Adrenal gland (tissue), 9 donors: ENCODE measurements at regions not wholly inside any gene's neighbourhood (a gene's known extent, or its start where the extent isn't known, plus 50 kb on each side); places are given as distances from the start of the nearest gene placed in this dataset.

Experiments used
- DNase-seq, 7 donors: peaks; one replicate each; pipeline ENCODE4 v3.0.0-alpha.2; 2019 to 2020
- H3K27ac ChIP-seq, 5 donors: fragments of 200-600 bp; sonication (generic) in 4 of 5; 1 replicate in 3 of 5; 2 replicates in 2 of 5; pipeline versions ENCODE4 v1.5.1 to v1.8.0; 2016 to 2020; ENCODE audit warnings: mild to moderate bottlenecking in 1 of 5
- H3K27me3 ChIP-seq: fragments of 200-600 bp; 2 replicates; pipeline ENCODE4 v1.8.0; 2021
- H3K36me3 ChIP-seq, 2 donors: fragments of 200-600 bp; replicated peaks in 1 of 2; 1 replicate in 1 of 2; 2 replicates in 1 of 2; pipeline versions ENCODE4 v1.5.1 to v1.8.0; 2018 to 2022
- H3K4me1 ChIP-seq, 2 donors: fragments of 200-600 bp; replicated peaks in 1 of 2; 1 replicate in 1 of 2; 2 replicates in 1 of 2; pipeline versions ENCODE4 v1.5.1 to v1.8.0; 2018 to 2021
- H3K4me3 ChIP-seq, 4 donors: fragments of 200-600 bp; sonication (generic) in 3 of 4; one replicate each; pipeline ENCODE4 v1.5.1; 2016 to 2018
- H3K9me3 ChIP-seq, 3 donors: fragments of 200-600 bp; sonication (generic) in 1 of 3; replicated peaks in 1 of 3; 1 replicate in 2 of 3; 2 replicates in 1 of 3; pipeline versions ENCODE4 v1.5.1 to v1.8.0; 2016 to 2021
- CTCF ChIP-seq, 6 experiments: fragments of 450-650 bp in 4 of 6; fragments of 200-600 bp in 2 of 6; sonication (generic) in 1 of 6; IDR thresholded peaks; 1 replicate in 5 of 6; 2 replicates in 1 of 6; pipeline versions ENCODE4 v1.5.1 to v1.8.0; 2016 to 2021; ENCODE audit warnings: antibody characterized with exemption in 6 of 6, mild to moderate bottlenecking in 2 of 6, moderate library complexity in 1 of 6
- POLR2A ChIP-seq, 2 donors: fragments of 450-650 bp; IDR thresholded peaks; one replicate each; pipeline ENCODE4 v1.6.1; 2017; ENCODE audit warnings: antibody characterized with exemption in 2 of 2, mild to moderate bottlenecking in 2 of 2, moderate library complexity in 1 of 2
- WGBS, 4 donors: extraction: QIAGEN DNeasy Blood & Tissue Kit in 2 of 4; methylation state at CpG; one replicate each; pipeline versions ENCODE4 v1.1.5 to v1.1.7; 2013 to 2017; 5-methylcytosine and 5-hydroxymethylcytosine counted together
- intact Hi-C, 2 donors: fragments of 100-400 bp; cut with DNase I; formaldehyde crosslinking; loops; one replicate each; pipeline versions ENCODE4 v1.14.1 to v1.15.0; 2022 to 2023
- donor health status: healthy with polysubstance abuse.
- donor health status: Bipolar disorder and iron deficiency.
- donor health status: DM: yes; HTN: yes; CAD: no.
- donor health status: DM: no; HTN: no; CAD: no.
- donor health status: DM: no; HTN: no; CAD: no.

- Histone ChIP-seq H3K27ac (no peak overlapping the region), H3K4me3 (no peak overlapping the region), H3K4me1 (no peaks in the 10 kb centered on the region), H3K27me3 (no peaks in the 10 kb centered on the region), H3K9me3 (no peaks in the 10 kb centered on the region), H3K36me3 (no peaks in the 10 kb centered on the region)
- intact Hi-C loops: no loop called here
- DNase-seq: no peak
- TF ChIP-seq CTCF (IDR thresholded peaks at IDR 0.05): no peak
- no peak for TF ChIP-seq POLR2A (IDR thresholded peaks at IDR 0.05)
- WGBS, 4 donors: 82 to 91% (median 89%) methylated on average over 18 to 24 of the region's 24 CpGs
These were observed 128.1 kb downstream of the CTTN start for GRCh38 chr11:70526116-70527045.

GRCh38 chr11:70527046-70527395, 128.7 kb downstream of the CTTN start:
- Histone ChIP-seq H3K9me3 (no peaks in the 10 kb centered on the region), H3K4me3 (no peak overlapping the region), H3K27me3 (no peaks in the 10 kb centered on the region), H3K36me3 (no peaks in the 10 kb centered on the region), H3K27ac (no peak overlapping the region), H3K4me1 (no peaks in the 10 kb centered on the region)
- TF ChIP-seq POLR2A (IDR thresholded peaks at IDR 0.05) (no peak), CTCF (IDR thresholded peaks at IDR 0.05) (no peak)
- intact Hi-C loops: no loop called here
- 67 to 83% (median 75%) methylated on average over 4 to 7 of the region's 7 CpGs for WGBS, 4 donors
- DNase-seq: no peak

GRCh38 chr11:70527429-70528045, 129.2 kb downstream of the CTTN start:
- no peaks in the 10 kb centered on the region for H3K36me3 ChIP-seq
- TF ChIP-seq CTCF (IDR thresholded peaks at IDR 0.05) (no peak), POLR2A (IDR thresholded peaks at IDR 0.05) (no peak)
- H3K27me3 ChIP-seq: no peaks in the 10 kb centered on the region
- intact Hi-C loops: no loop called here
- H3K4me1 ChIP-seq: no peaks in the 10 kb centered on the region
- no peak overlapping the region for H3K27ac ChIP-seq
- DNase-seq: no peak
- no peak overlapping the region for H3K4me3 ChIP-seq
- WGBS, 4 donors: 46 to 66% (median 62%) methylated on average over 4 to 10 of the region's 10 CpGs
- H3K9me3 ChIP-seq: no peaks in the 10 kb centered on the region

GRCh38 chr11:70528046-70528793, 129.9 kb downstream of the CTTN start:
- H3K4me3 ChIP-seq: no peak overlapping the region
- intact Hi-C loops: no loop called here
- no peaks in the 10 kb centered on the region for H3K27me3 ChIP-seq
- no peak for DNase-seq
- TF ChIP-seq POLR2A (IDR thresholded peaks at IDR 0.05) (no peak), CTCF (IDR thresholded peaks at IDR 0.05) (no peak)
- 79 to 87% (median 82%) methylated on average over 12 to 33 of the region's 33 CpGs for WGBS, 4 donors
- no peaks in the 10 kb centered on the region for H3K36me3 ChIP-seq
- no peaks in the 10 kb centered on the region for H3K4me1 ChIP-seq
- H3K9me3 ChIP-seq: no peaks in the 10 kb centered on the region
- no peak overlapping the region for H3K27ac ChIP-seq
